ENCODE measurements at regions not wholly inside any gene's neighbourhood (a gene's known extent, or its start where the extent isn't known, plus 50 kb on each side); places are given as distances from the start of the nearest gene placed in this dataset.

DNA sequence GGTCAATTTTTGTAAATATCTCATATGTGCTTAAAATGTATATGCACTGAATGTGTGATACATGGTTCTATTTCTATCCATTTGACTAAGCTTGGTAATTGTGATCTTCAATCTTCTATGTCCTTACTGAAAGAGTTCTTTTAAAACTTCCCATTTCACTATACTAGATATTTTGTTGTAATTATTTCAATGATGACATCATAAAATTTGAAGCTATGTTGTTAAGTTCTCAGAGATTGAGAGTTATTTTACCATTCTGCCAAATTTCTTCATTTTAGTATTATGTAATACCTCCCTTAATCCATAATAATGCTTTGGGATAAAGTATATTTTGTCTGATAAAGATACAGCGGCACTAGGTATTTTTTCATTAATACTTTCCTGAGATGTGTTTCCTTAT lies 1307.3 kb downstream of the RPA4 start:
- FAIRE-seq = no peak
- Histone ChIP-seq H3K14ac (ENCODE audit: insufficient read length) (no peak overlapping the region), H3K79me2 (ENCODE audit: control insufficient read depth in 1 of 2, insufficient read depth in 2 of 2, low read length in 2 of 2) (no peaks in the 10 kb centered on the region), H2AFZ (ENCODE audit: low read length) (no peak overlapping the region), H3K4me3 (ENCODE audit: extremely low read depth in 1 of 4, insufficient read depth in 2 of 4, low read depth in 3 of 4, low read length in 4 of 4) (no peak overlapping the region), H2BK15ac (ENCODE audit: low read length) (no peak overlapping the region), H3K18ac (ENCODE audit: extremely low read depth, low read length) (no peak overlapping the region), H2BK20ac (ENCODE audit: low read length) (no peak overlapping the region), H4K5ac (ENCODE audit: insufficient read length, low read depth, low read length) (no peak overlapping the region), H3K9me3 (ENCODE audit: insufficient read depth in 2 of 2, low read depth in 1 of 2, low read length in 1 of 2) (no peaks in the 10 kb centered on the region), H2BK5ac (ENCODE audit: low read depth, low read length) (no peak overlapping the region), H3K56ac (replicated peaks; ENCODE audit: insufficient read length, low read depth, low read length) (no peak overlapping the region), H3K23me2 (ENCODE audit: low read depth, low read length) (no peaks in the 10 kb centered on the region), H2BK120ac (replicated peaks; ENCODE audit: low read depth, low read length) (no peak overlapping the region), H2BK12ac (ENCODE audit: low read depth, low read length) (no peak overlapping the region), H4K8ac (ENCODE audit: extremely low read depth, insufficient read depth, low read length) (no peak overlapping the region), H3K23ac (ENCODE audit: insufficient read length) (no peak overlapping the region), H3K4ac (replicated peaks; ENCODE audit: insufficient read length, low read depth, low read length) (no peak overlapping the region), H3K4me1 (replicated peaks in 1 of 4; ENCODE audit: control insufficient read depth in 3 of 4, insufficient read depth in 4 of 4, low read length in 3 of 4) (no peaks in the 10 kb centered on the region; a peak in 1 of 7 replicates), H4K91ac (replicated peaks; ENCODE audit: insufficient read length, low read length) (no peak overlapping the region), H3K27ac (ENCODE audit: low read depth, low read length) (no peak overlapping the region), H3K27me3 (replicated peaks in 1 of 4; ENCODE audit: control insufficient read depth in 3 of 4, extremely low read depth in 1 of 4, insufficient read depth in 3 of 4, low read length in 3 of 4) (no peaks in the 10 kb centered on the region), H4K20me1 (replicated peaks in 1 of 2; ENCODE audit: control insufficient read depth in 1 of 2, insufficient read depth in 2 of 2, low read length in 2 of 2) (no peaks in the 10 kb centered on the region), H3K36me3 (ENCODE audit: control insufficient read depth in 2 of 4, insufficient read depth in 4 of 4, low read length in 3 of 4) (no peaks in the 10 kb centered on the region), H2AK5ac (ENCODE audit: low read depth, low read length) (no peak overlapping the region), H3K4me2 (ENCODE audit: insufficient read depth in 1 of 2, low read depth in 2 of 2, low read length in 2 of 2) (no peak overlapping the region), H3K9ac (replicated peaks in 1 of 4; ENCODE audit: extremely low read depth in 1 of 4, low read depth in 3 of 4, low read length in 3 of 4) (no peak overlapping the region), H3K79me1 (ENCODE audit: low read depth, low read length) (no peaks in the 10 kb centered on the region)
- 100% methylated on average over 1 of the region's 1 CpG; no CpG with 5 or more reads in 1 of the 2 experiments for WGBS, 2 experiments (ENCODE audit: extremely low coverage in 1 of 2, insufficient coverage in 1 of 2, insufficient read length in 1 of 2, insufficient replicate concordance in 2 of 2, low coverage in 1 of 2, low lambda C conversion rate in 2 of 2, missing lambda C conversion rate in 1 of 2)
- ChIA-PET POLR2A (ENCODE audit: partially characterized antibody) (no interaction called here), CTCF (ENCODE audit: partially characterized antibody) (interaction anchor here (0.7 kb wide), 1 partner anchor 587 kb away, joined by 3 read pairs; no protein-coding TSS in a partner anchor)
- no peak for DNase-seq (ENCODE audit: low read depth in 1 of 2, low spot score in 2 of 2)
- no peak for TF ChIP-seq RXRA (IDR thresholded peaks at IDR 0.05; ENCODE audit: insufficient read depth, low read depth, low read length)
- TF ChIP-seq, protein P1, sequence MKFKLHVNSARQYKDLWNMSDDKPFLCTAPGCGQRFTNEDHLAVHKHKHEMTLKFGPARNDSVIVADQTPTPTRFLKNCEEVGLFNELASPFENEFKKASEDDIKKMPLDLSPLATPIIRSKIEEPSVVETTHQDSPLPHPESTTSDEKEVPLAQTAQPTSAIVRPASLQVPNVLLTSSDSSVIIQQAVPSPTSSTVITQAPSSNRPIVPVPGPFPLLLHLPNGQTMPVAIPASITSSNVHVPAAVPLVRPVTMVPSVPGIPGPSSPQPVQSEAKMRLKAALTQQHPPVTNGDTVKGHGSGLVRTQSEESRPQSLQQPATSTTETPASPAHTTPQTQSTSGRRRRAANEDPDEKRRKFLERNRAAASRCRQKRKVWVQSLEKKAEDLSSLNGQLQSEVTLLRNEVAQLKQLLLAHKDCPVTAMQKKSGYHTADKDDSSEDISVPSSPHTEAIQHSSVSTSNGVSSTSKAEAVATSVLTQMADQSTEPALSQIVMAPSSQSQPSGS (IDR thresholded peaks at IDR 0.05; ENCODE audit: low read length) = no peak
- TF ChIP-seq SIX5 (IDR thresholded peaks at IDR 0.05; ENCODE audit: low read depth, low read length) = no peak
- TF ChIP-seq FOSL1 (IDR thresholded peaks at IDR 0.05; ENCODE audit: insufficient read depth, low read depth, low read length) = no peak
- no peak for TF ChIP-seq JUND (IDR thresholded peaks at IDR 0.05; ENCODE audit: low read length)
- no peak for TF ChIP-seq CHD1 (IDR thresholded peaks at IDR 0.05; ENCODE audit: low read depth, low read length)
- no peak for TF ChIP-seq CBX8 (IDR thresholded peaks at IDR 0.05; ENCODE audit: borderline replicate concordance, low read depth, low read length)
- TF ChIP-seq SAP30 (IDR thresholded peaks at IDR 0.05; ENCODE audit: insufficient read depth, insufficient replicate concordance, low read length) = no peak
- TF ChIP-seq RFX5 (IDR thresholded peaks at IDR 0.05; ENCODE audit: borderline replicate concordance, low read depth, low read length) = no peak
- no peak for TF ChIP-seq PHF8 (conservative IDR thresholded peaks at IDR 0.05; ENCODE audit: low read depth, low read length)
- no peak for TF ChIP-seq RAD21 (IDR thresholded peaks at IDR 0.05 in 1 of 2, conservative IDR thresholded peaks at IDR 0.05 in 1 of 2; ENCODE audit: low read depth in 2 of 2, low read length in 2 of 2)
- no peak for TF ChIP-seq GABPA (IDR thresholded peaks at IDR 0.05; ENCODE audit: borderline replicate concordance, insufficient read depth, low read length)
- no peak for TF ChIP-seq EZH2 (IDR thresholded peaks at IDR 0.05; ENCODE audit: low read depth, low read length, severe bottlenecking)
